HG03097 (cell line): ENCODE measurements at regions not wholly inside any gene's neighbourhood (a gene's known extent, or its start where the extent isn't known, plus 50 kb on each side); places are given as distances from the start of the nearest gene placed in this dataset.

Source experiments
- ATAC-seq: cut with Tn5 transposase; IDR thresholded peaks from one replicate; pipeline ENCODE4 v1.9.1; 2021; ENCODE audit not compliant: unreplicated experiment, low FRiP score

DNA sequence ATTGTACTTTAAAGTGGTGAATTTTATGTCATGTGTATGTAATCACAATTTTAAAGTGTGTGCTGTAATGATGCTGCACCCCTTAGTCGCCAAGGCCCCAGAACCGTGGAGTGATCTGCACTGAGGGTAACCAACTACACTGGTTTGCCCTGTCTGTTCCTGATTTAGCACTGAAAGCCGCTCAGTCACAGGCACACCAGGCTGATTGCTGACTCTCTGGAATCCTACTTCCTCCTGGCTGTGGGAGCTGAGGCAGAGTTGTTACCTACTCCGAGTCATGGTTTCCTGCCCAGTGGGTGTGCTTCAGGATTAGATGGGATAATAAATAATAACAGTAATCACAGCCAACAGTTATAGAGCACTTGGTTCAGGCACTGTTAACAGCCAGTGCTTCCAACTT lies 645.4 kb downstream of the BCOR start:
- ATAC-seq: no peak

DNA sequence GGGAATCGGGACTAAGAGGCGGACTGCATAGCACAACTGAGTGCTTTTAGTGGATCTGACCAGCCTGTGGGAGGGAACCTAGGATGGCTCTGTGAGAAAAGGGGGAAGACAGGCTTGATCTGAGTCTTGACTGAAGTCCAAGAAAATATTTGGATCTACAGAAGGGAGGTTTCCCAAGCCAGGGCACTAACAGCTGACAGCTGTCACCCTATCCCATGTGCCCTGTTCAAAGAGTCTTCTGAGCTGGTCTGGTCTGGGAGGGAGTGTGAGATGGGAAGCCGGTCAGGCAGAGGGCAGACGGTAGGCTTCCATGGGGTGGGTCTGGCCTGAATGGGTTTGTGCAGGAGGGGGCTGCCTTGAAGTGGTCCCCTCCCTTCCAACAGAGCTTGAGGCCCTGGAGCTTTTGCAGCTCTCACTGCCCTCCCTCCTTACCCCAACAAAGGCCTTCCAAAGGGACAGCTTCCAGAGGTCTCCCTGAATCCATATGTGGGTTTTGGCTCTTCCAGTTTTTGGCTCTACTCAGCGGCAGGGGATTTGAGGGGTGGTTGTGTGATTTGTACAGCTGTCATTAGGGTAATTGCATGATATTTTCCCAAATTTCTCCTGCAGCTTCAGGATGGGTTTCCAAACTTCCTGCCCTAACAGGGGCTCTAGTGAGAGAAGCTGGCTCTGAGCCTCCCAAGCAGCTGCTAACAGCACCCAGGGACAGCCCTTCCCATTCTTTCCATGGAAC lies 643.7 kb downstream of the BCOR start:
- no peak for ATAC-seq

DNA sequence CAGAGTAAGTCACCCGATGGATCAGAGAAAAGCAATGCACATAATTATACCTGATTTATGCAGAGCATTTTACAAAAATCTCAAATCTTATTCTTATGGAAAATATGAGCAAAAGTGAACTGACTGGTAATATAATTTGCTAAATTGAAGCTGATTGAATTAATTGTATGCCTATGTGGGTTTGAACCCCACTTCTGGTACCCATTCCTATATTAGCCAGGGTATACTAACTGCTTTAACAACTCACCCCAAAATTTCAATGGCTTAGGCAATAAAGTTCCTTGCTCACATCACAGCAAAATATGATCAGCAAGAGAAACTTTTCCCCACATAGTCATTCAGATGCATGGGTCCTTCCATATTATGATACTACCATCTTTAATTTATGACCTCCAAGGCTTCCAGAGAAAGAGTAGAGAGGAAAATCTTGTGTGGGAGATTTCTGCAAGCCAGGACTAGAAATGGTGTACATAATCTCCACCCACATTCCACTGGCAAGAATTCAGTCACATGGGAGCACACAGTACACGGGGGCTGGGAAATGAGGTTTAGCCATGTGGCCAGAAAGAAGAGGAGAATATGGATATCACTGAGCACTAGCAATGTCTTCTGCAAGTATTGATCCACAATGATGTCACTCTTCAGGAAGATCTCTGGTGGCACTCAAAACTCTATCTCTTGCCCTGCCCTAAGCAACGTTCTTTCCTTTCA lies 640.7 kb downstream of the BCOR start:
- no peak for ATAC-seq

DNA sequence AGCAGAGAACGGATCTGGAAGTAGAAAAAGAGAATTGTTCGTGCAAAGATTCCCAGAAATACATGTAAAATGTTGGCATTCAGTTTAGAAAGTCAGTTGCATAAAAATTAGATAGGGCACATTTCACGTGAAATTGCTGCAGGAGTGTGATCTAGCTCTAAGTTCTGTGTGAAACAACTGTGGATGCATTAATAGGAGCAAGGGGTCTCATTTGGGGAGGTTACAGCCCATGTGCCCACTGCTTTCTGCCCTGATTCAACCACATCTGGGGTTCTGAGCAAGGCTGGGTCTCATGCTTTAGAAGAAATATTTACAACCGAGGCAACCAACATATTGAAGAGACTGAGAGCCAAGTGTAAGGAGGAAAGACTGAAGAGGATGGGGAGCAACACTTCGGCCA lies 639.0 kb downstream of the BCOR start:
- no peak for ATAC-seq

DNA sequence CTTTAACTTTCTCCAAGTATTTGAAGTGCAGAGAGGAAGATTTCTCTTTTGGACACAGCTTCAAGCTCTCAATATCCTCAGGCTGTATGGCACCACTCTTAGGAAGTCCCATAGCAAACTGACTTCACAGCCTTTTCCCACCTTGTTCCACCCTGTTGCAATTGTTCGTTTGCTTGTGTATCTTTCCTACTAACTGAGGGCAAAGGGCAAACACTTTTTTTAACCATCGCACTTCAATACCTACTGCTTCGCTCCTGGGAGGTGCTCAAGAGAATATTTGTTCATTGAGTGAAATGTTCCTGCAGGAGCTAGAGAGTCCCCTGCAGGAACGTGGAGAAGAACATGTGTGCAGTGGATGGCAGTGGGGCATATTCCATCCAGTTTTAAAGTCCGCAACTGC lies 638.6 kb downstream of the BCOR start:
- ATAC-seq: no peak

DNA sequence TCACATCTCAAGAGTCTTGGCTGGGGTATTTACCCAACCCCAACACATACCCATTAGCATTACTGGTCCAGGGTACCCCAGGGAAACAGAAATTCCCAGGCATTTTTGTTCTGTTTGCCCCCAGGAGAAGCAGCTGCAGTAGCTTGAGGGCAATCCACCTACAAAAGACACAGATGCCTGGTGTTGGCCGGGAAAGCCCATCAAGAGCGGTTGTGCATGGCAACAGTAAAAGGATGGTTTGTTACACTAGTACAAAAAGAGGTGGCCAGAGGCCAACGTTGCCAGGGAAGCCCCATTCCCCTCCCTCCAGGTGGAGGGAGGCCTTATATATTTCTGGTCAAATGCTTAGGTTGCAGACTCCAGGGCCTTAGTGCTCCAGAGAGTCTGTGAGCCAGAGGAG lies 637.8 kb downstream of the BCOR start:
- ATAC-seq: no peak

DNA sequence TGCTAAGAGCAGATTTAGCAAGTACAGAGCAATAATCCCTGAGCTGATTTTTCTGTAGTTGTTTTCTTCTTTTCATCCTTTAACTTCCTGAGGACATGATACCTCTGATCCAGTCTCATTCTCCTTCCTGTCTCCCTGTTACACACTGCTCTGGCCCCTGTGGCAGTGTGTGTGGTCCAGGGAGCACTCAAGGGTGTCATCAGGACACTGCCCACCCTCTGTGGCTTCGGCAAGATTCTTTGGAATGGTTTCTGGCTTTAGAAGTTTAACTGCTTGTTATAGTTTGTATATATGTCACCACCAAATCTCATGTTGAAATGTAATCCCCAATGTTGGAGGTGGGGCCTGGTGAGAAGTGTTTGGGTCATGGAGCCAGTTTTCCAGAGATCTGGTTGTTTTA lies 637.3 kb downstream of the BCOR start:
- no peak for ATAC-seq

DNA sequence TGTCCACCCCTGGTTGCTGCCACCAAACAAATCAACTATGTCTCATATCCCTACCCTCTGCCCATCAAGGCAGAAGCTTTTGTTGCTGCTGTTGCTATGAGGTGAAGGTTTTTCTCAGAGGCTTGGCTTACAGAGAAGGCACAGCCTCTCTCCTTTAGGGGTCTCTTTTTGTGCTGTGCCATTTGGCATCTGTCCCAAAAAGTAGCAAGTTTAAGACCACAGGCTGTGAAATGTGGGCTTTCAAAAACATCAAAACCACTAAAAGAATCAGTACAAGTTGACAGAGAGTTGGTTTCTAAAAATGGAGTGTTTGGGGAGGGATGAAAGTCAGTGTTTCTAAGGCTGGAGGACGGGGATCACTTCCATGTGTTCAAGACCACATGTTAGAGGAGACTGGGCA lies 634.9 kb downstream of the BCOR start:
- no peak for ATAC-seq

DNA sequence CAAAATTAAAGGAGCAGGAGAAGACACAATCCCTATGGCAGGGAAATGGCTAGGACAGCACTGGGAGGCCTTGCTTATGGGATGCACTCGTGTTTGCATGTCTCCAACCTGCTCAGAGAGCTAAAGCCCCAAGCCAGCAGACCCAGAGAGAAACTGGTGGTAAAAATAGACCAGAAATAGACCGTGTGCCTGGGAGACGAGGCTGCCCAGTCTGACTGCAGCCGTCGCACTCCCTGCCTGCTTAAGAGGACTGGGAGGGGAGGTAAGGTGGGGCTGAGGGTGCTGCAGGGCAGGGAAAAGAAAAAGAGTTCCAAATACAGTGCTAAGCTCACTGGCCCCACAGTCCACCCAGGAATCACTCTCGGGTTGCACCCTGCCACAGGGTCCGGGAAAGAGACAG lies 633.5 kb downstream of the BCOR start:
- ATAC-seq: no peak

DNA sequence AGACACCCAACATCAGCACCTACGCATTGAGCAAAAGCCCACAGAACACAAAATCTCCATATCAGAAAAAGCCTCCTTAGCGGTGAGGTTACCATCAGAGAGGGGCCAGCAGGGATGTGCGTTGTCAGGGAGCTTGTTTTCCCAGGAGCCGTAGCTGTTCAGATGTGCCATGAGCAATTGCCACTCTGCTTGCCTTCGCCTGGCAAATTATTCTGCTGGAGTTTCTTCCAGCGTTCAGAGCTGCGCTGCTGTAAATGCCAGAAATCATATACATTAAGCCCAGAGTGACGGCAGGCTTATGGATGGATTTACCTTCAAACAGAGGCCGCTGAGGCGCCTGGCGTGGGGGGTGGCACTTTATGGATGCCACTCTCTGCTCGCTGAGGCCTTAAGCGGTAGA lies 632.3 kb downstream of the BCOR start:
- ATAC-seq: no peak

DNA sequence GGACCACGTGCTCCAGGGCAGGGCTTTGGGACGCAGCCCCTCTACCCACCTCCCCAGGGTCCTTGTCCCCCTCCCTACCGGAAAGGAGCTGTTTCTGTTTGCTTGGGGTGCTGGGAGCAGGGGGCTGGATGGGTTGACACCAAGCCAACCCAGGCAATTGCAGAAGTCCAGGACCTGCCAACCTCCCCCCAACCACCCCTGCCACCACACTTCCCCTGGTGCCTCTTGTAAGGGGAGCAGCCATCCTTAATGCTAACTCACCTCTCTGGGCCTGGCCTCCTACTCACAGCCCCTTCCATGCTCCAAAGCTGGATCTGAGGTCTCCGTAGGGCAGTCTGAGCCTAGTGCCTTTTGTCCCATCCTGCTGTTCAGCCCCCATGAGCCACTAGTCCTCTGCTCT lies 631.9 kb downstream of the BCOR start:
- no peak for ATAC-seq

DNA sequence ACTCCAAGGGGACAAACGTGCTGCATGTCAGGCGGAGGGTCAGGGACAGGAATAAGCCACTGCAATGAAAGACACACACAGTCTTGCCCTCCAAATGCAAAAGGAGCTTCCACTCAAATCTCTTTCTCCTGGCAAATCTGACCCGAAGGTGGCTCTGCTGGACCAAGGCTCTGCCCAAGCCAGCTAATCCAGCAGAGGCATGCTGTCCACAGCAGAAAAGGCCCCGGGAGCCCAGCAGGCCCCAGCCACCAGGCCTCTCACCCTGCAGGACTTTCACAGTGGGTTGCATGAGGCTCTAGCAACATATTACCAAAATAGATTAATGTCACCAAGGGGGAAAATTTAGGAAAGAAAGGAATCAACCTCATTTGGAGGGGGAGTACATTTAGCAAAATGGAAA lies 628.6 kb downstream of the BCOR start:
- ATAC-seq: no peak

DNA sequence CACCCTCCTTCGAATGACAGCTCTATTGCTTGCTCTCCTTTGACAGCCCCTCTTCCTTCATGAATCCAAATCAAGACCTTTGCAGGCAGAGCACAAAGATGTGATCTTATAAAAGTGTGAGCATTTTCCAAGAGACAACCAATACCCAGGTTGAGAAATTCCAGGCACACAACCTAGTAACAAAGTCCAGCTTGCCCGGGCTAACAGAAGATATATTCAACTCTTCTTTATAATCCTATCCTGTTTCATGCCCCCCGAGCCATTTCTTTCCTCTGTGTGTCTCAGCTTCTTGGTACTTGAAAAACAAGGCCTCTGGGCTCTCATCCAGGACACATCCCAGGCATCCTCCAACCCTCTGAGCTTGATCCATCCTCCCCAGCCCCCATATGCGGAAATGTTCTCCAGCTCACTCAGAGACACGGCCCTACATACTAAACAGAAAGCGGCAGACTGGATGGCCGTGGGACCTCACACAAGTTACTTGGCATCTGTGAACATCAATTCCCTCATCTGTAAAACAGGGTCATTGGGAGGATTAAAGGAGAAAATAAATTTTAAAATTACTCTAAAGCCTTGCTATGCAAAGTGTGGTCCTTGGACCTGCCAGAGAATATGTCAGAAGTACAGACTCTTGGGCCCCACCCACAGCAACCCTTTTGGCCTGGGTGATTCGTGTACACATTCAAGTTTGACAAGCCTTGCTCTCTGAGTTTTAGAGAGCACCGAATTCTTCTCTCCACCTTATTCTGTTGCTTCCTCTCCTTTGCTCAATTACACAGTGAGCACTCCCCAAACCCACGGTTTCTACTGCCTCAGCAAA lies 627.0 kb downstream of the BCOR start:
- ATAC-seq: no peak

DNA sequence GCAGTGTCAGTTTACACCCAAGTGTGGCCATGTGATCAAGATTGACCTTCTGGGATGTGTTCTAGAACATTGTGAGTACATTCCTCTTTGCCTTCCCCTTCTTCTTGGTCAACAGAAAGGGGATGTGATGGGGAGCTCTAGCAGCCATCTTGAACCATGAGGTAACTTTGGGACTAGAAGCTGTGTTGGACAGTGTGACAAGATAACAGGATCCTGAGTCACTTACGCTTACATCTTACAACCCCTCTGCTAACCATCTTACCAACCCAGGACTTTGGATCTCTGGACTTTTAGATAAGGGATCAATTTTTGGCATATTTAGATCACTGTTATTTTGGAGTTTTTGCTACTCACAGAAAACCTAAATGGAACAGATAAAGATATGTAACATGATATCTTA lies 625.6 kb downstream of the BCOR start:
- ATAC-seq: no peak

DNA sequence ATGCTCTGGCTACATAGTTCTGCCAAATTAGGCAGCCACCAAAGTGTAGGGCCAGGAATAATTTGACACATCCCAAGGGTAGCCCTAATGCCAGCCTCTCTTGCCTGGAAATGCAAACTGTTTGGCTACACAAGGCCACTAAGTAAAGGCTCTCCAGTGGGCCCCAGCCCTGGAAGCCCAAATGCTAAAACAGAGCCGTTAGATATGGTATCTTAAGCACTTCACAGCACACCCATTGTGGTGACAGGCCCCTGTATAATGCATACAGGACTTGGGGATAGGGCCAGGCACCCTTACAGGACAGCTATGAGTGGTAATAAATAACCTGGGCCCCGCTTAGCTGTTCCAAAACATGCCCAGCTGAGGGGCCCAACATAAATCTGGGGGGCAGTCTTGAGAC lies 623.9 kb downstream of the BCOR start:
- ATAC-seq: no peak

DNA sequence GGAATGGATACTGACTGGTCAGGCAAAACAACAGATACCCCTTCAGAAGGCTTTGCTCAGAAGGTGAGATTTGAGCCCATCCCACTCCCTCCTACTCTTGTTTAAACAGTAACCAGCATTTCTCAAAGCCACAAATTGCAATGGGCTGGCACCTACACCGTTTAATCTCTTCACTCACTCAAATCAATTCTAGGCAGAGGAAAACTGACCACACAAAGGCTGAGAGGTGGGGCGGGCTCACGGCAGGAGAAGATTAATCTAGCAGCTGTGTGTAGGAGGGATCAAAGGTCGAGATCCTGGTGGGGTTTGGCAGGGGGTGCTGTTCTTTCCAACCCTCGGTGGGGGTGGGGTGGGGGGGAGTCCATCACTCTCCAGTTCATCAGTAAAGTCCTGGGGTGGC lies 622.4 kb downstream of the BCOR start:
- no peak for ATAC-seq

DNA sequence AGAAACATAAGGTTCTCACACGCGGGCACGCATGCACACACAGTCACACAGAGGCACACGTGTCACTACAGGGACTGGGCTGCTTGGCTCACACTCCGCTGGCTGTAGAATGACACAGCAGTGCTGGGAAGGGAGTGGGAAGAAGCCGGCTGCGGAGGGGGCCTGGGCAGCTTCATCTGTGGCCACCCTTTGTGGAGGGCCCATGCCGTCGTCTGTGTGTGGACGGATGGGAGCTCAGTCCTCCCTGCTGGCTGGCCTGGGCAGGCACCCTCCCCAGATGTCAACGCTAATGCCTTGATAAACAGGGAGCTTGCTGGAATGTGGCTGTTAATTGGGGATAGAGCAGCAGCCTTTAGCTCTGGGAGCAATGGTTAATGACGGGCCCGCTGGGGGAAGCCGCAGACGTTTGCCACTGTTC lies 621.1 kb downstream of the BCOR start:
- no peak for ATAC-seq

DNA sequence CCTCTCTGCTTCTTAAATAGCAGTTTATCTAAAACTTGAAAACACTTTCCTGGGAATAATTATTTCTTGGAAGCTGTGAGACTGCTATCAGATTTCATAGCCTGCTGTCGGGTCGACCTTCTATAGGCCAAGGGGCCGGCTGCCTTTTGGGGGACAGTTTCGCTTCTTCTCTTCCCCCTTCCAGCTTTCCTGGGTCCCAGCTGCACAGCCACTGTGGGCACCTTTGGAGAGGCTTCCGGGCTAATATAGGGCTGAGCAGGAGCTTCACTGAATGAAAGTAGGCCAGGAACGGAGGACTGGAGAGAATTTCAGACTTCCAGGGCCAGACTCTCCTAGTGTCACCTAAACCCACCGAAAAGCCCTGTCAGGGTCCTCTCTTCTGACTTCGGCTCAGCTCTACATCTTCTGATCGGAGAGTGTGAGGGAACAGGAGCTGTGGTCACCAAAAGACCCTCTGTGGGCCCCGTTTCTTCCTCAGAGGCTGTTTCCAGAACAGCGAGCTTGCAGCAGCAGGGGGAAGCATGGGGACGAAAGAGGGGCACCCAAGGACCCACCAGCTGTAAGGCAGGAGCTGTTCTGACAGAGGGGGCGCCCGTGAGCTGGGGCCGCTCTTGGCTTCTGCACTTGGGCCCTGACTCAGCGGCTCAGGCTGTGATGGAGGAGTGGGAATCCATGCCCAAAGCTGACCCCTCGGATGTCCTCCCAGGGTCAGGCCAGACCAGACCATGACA lies 620.6 kb downstream of the BCOR start:
- ATAC-seq: no peak

DNA sequence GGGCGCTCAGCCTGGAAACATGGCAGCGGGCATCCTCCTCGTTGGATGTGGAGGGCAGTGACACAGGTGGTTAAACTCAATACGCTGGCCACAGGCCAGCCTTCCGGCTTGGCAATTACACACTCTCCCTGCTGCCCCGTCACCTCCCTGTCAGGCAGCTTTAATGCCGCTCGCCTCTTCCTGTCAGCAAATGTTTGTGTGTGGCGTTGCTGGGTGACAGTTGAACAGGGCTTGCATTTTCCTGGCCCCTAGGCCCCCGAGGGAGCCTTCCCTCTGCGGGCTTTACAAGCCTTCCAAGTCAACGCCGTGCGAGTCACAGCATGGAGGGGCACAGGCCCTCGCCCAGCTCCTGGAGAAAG lies 620.0 kb downstream of the BCOR start:
- ATAC-seq: no peak

DNA sequence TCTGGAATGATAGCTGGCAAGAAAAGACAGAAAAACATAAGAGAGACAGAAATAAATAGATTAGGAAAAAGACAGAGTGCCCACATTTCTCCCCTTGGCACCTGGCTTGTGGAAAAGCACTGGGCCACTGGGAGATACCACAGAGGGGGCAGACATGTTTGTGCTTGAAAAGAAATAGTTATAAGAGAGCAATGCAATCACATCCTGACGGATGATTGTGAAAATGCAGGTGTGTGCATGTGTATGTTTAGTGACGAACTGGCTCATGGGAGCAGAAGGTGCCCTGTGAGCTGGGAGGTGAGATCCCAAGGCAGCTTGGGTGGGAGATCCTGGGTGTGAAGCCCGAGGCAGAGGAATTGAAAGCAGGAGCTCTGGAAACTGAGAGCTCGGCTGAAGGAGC lies 617.9 kb downstream of the BCOR start:
- no peak for ATAC-seq

DNA sequence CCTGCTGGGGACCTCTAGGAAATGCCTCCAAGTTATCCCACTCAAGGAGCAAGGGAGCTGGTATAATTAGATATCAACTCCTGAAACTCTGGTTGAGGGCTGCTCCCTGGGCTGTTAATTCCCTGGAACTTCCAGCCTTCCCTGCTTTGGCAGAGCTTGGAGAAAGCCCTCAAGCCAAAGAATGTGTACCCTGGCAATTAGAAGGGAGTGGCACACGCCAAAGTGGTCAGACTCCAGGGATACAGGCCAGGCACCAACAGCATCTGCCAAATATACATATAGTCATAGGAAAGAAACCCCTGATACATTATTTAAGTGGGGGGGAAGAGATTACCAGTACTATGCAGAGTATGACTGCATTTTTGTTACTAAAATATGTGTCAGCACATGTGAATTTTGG lies 616.8 kb downstream of the BCOR start:
- ATAC-seq: no peak
